Keratinocyte (primary cell): ENCODE measurements at regions not wholly inside any gene's neighbourhood (a gene's known extent, or its start where the extent isn't known, plus 50 kb on each side); places are given as distances from the start of the nearest gene placed in this dataset.

Source experiments
- EZH2 ChIP-seq: IDR thresholded peaks from one replicate; pipeline ENCODE4 v1.6.1; 2012; ENCODE audit warnings: inconsistent platforms, mild to moderate bottlenecking, low read length, moderate library complexity
- TF ChIP-seq, protein P1 (sequence below), 3 experiments: IDR thresholded peaks in 1 of 3; conservative IDR thresholded peaks in 1 of 3; optimal IDR thresholded peaks in 1 of 3; 2 replicates in 2 of 3; 3 replicates in 1 of 3; pipeline versions ENCODE3 to v1.5.1; 2011; ENCODE audit warnings: low read length in 3 of 3, mild to moderate bottlenecking in 3 of 3, moderate library complexity in 2 of 3, control low read depth in 1 of 3, inconsistent platforms in 1 of 3; ENCODE audit not compliant: insufficient read depth in 2 of 3; ENCODE audit errors: extremely low read depth in 1 of 3

GRCh38 chr2:180662941-180663471 lies 317.4 kb upstream of the UBE2E3 start:
- TF ChIP-seq, protein P1, sequence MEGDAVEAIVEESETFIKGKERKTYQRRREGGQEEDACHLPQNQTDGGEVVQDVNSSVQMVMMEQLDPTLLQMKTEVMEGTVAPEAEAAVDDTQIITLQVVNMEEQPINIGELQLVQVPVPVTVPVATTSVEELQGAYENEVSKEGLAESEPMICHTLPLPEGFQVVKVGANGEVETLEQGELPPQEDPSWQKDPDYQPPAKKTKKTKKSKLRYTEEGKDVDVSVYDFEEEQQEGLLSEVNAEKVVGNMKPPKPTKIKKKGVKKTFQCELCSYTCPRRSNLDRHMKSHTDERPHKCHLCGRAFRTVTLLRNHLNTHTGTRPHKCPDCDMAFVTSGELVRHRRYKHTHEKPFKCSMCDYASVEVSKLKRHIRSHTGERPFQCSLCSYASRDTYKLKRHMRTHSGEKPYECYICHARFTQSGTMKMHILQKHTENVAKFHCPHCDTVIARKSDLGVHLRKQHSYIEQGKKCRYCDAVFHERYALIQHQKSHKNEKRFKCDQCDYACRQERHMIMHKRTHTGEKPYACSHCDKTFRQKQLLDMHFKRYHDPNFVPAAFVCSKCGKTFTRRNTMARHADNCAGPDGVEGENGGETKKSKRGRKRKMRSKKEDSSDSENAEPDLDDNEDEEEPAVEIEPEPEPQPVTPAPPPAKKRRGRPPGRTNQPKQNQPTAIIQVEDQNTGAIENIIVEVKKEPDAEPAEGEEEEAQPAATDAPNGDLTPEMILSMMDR (optimal IDR thresholded peaks at IDR 0.05 in 1 of 3, IDR thresholded peaks at IDR 0.05 in 1 of 3, conservative IDR thresholded peaks at IDR 0.05 in 1 of 3; ENCODE audit: extremely low read depth in 1 of 3, insufficient read depth in 2 of 3, low read length in 3 of 3): no peak
- TF ChIP-seq EZH2: no peak
